ENCODE measurements at regions not wholly inside any gene's neighbourhood (a gene's known extent, or its start where the extent isn't known, plus 50 kb on each side); places are given as distances from the start of the nearest gene placed in this dataset.

GRCh38 chr2:81675641-81676040, 1371.1 kb upstream of the LRRTM1 start:
- H3K4me2 ChIP-seq (ENCODE audit: insufficient read depth, low read length): no peak overlapping the region
- H3K4me3 ChIP-seq (ENCODE audit: low read depth in 1 of 2, low read length in 2 of 2): no peak overlapping the region
- no peaks in the 10 kb centered on the region for H3K79me2 ChIP-seq (ENCODE audit: insufficient read depth, low read length)
- no peak overlapping the region for H3K27ac ChIP-seq (ENCODE audit: low read length)
- H3K27me3 ChIP-seq (ENCODE audit: insufficient read depth, low read length, poor library complexity): no peaks in the 10 kb centered on the region
- no peaks in the 10 kb centered on the region for H3K36me3 ChIP-seq (ENCODE audit: insufficient read depth, low read length)
- H3K9ac ChIP-seq (ENCODE audit: low read depth, low read length): no peak overlapping the region
- no peak for TF ChIP-seq CTCF (IDR thresholded peaks at IDR 0.05; ENCODE audit: borderline replicate concordance, extremely low read depth, low read length, poor library complexity, severe bottlenecking)
- no peak for TF ChIP-seq EZH2 (IDR thresholded peaks at IDR 0.05; ENCODE audit: borderline replicate concordance, low read depth, low read length, severe bottlenecking)
- no peaks in the 10 kb centered on the region for H3K9me3 ChIP-seq (ENCODE audit: insufficient read depth, low read length, severe bottlenecking)
- H3K4me1 ChIP-seq (ENCODE audit: insufficient read depth, low read length): no peaks in the 10 kb centered on the region
- DNase-seq: no peak
- H4K20me1 ChIP-seq (ENCODE audit: insufficient read depth, low read length): no peaks in the 10 kb centered on the region
- H2AFZ ChIP-seq (ENCODE audit: low read depth, low read length): no peak overlapping the region
- ATAC-seq (ENCODE audit: insufficient read depth, low read depth): no peak

GRCh38 chr2:81672923-81673322, 1368.4 kb upstream of the LRRTM1 start:
- no peaks in the 10 kb centered on the region for H3K9me3 ChIP-seq (ENCODE audit: insufficient read depth, low read length, severe bottlenecking)
- H3K36me3 ChIP-seq (ENCODE audit: insufficient read depth, low read length): no peaks in the 10 kb centered on the region
- H3K27ac ChIP-seq (ENCODE audit: low read length): no peak overlapping the region
- H3K9ac ChIP-seq (ENCODE audit: low read depth, low read length): no peak overlapping the region
- no peaks in the 10 kb centered on the region for H3K4me1 ChIP-seq (ENCODE audit: insufficient read depth, low read length)
- ATAC-seq (ENCODE audit: insufficient read depth, low read depth) (no peak), DNase-seq (no peak)
- H4K20me1 ChIP-seq (ENCODE audit: insufficient read depth, low read length): no peaks in the 10 kb centered on the region
- no peaks in the 10 kb centered on the region for H3K79me2 ChIP-seq (ENCODE audit: insufficient read depth, low read length)
- H3K4me3 ChIP-seq (ENCODE audit: low read depth in 1 of 2, low read length in 2 of 2): no peak overlapping the region
- TF ChIP-seq EZH2 (IDR thresholded peaks at IDR 0.05; ENCODE audit: borderline replicate concordance, low read depth, low read length, severe bottlenecking): no peak
- no peak for TF ChIP-seq CTCF (IDR thresholded peaks at IDR 0.05; ENCODE audit: borderline replicate concordance, extremely low read depth, low read length, poor library complexity, severe bottlenecking)
- no peaks in the 10 kb centered on the region for H3K27me3 ChIP-seq (ENCODE audit: insufficient read depth, low read length, poor library complexity)
- no peak overlapping the region for H2AFZ ChIP-seq (ENCODE audit: low read depth, low read length)
- H3K4me2 ChIP-seq (ENCODE audit: insufficient read depth, low read length): no peak overlapping the region

GRCh38 chr2:81672516-81672915, 1368.0 kb upstream of the LRRTM1 start:
- Histone ChIP-seq H3K9ac (ENCODE audit: low read depth, low read length) (no peak overlapping the region), H3K79me2 (ENCODE audit: insufficient read depth, low read length) (no peaks in the 10 kb centered on the region), H3K27me3 (ENCODE audit: insufficient read depth, low read length, poor library complexity) (no peaks in the 10 kb centered on the region), H3K9me3 (ENCODE audit: insufficient read depth, low read length, severe bottlenecking) (no peaks in the 10 kb centered on the region), H3K4me1 (ENCODE audit: insufficient read depth, low read length) (no peaks in the 10 kb centered on the region), H3K4me2 (ENCODE audit: insufficient read depth, low read length) (no peak overlapping the region), H3K4me3 (ENCODE audit: low read depth in 1 of 2, low read length in 2 of 2) (no peak overlapping the region), H3K36me3 (ENCODE audit: insufficient read depth, low read length) (no peaks in the 10 kb centered on the region), H3K27ac (ENCODE audit: low read length) (no peak overlapping the region), H2AFZ (ENCODE audit: low read depth, low read length) (no peak overlapping the region), H4K20me1 (ENCODE audit: insufficient read depth, low read length) (no peaks in the 10 kb centered on the region)
- TF ChIP-seq EZH2 (IDR thresholded peaks at IDR 0.05; ENCODE audit: borderline replicate concordance, low read depth, low read length, severe bottlenecking) (no peak), CTCF (IDR thresholded peaks at IDR 0.05; ENCODE audit: borderline replicate concordance, extremely low read depth, low read length, poor library complexity, severe bottlenecking) (no peak)
- DNase-seq (no peak), ATAC-seq (ENCODE audit: insufficient read depth, low read depth) (no peak)

- Histone ChIP-seq H3K27ac (ENCODE audit: low read length) (no peak overlapping the region), H3K27me3 (ENCODE audit: insufficient read depth, low read length, poor library complexity) (no peaks in the 10 kb centered on the region), H4K20me1 (ENCODE audit: insufficient read depth, low read length) (no peaks in the 10 kb centered on the region), H3K4me1 (ENCODE audit: insufficient read depth, low read length) (no peaks in the 10 kb centered on the region), H3K79me2 (ENCODE audit: insufficient read depth, low read length) (no peaks in the 10 kb centered on the region), H3K9me3 (ENCODE audit: insufficient read depth, low read length, severe bottlenecking) (no peaks in the 10 kb centered on the region), H3K4me3 (ENCODE audit: low read depth in 1 of 2, low read length in 2 of 2) (no peak overlapping the region), H3K4me2 (ENCODE audit: insufficient read depth, low read length) (no peak overlapping the region), H3K36me3 (ENCODE audit: insufficient read depth, low read length) (no peaks in the 10 kb centered on the region), H3K9ac (ENCODE audit: low read depth, low read length) (no peak overlapping the region), H2AFZ (ENCODE audit: low read depth, low read length) (no peak overlapping the region)
- ATAC-seq (ENCODE audit: insufficient read depth, low read depth) (no peak), DNase-seq (no peak)
- TF ChIP-seq CTCF (IDR thresholded peaks at IDR 0.05; ENCODE audit: borderline replicate concordance, extremely low read depth, low read length, poor library complexity, severe bottlenecking) (no peak), EZH2 (IDR thresholded peaks at IDR 0.05; ENCODE audit: borderline replicate concordance, low read depth, low read length, severe bottlenecking) (no peak)
Observed at GRCh38 chr2:81670885-81671284, 1366.3 kb upstream of the LRRTM1 start.
